BJ (cell line): ENCODE measurements at regions not wholly inside any gene's neighbourhood (a gene's known extent, or its start where the extent isn't known, plus 50 kb on each side); places are given as distances from the start of the nearest gene placed in this dataset.

Experiments used
- CTCF ChIA-PET: fragments of 350-600 bp; formaldehyde crosslinking; extraction: SDS; loops from one replicate; lab custom pipeline; 2021; ENCODE audit warnings: antibody characterized with exemption, inconsistent platforms; lab: Yijun Ruan, JAX
- POLR2A ChIA-PET: fragments of 300-600 bp; sonication (Branson Sonifier 250); formaldehyde crosslinking; extraction: SDS; loops from one replicate; lab custom pipeline; 2021; ENCODE audit warnings: antibody characterized with exemption; lab: Charles Lee
- DNase-seq: peaks from one replicate; pipeline ENCODE4 v3.0.0-alpha.2; 2011; ENCODE audit warnings: low read depth
- H3K27me3 ChIP-seq: 2 replicates; pipeline ENCODE4 v1.6.0; 2011; ENCODE audit warnings: low read length; ENCODE audit not compliant: control insufficient read depth, insufficient read depth
- H3K36me3 ChIP-seq: 2 replicates; pipeline ENCODE4 v1.5.1; 2011; ENCODE audit warnings: low read length; ENCODE audit not compliant: control insufficient read depth, insufficient read depth
- H3K4me3 ChIP-seq: 2 replicates; pipeline ENCODE4 v1.5.1; 2011; ENCODE audit warnings: low read depth, mild to moderate bottlenecking, control low read depth, low read length
- CTCF ChIP-seq: IDR thresholded peaks from 2 replicates; pipeline ENCODE4 v1.5.1; 2011; ENCODE audit warnings: low read depth, mild to moderate bottlenecking, control low read depth, inconsistent platforms, low read length, moderate library complexity; ENCODE audit not compliant: insufficient read depth

- ChIA-PET CTCF (no interaction called here), POLR2A (no interaction called here)
- TF ChIP-seq CTCF, result no peak
- Histone ChIP-seq H3K4me3 (no peak overlapping the region), H3K36me3 (no peaks in the 10 kb centered on the region), H3K27me3 (peaks cover 16% of the 10 kb centered on the region)
- DNase-seq, result no peak
Measured at GRCh38 chr7:27392477-27392876, 149.9 kb downstream of the EVX1 start.

GRCh38 chr7:27394871-27395270 lies 152.3 kb downstream of the EVX1 start:
- peaks cover 13% of the 10 kb centered on the region for H3K27me3 ChIP-seq
- CTCF ChIA-PET, result no interaction called here
- POLR2A ChIA-PET, result no interaction called here
- H3K36me3 ChIP-seq, result no peaks in the 10 kb centered on the region
- no peak for DNase-seq
- TF ChIP-seq CTCF, result no peak
- no peak overlapping the region for H3K4me3 ChIP-seq

GRCh38 chr7:27395626-27396025 lies 153.0 kb downstream of the EVX1 start:
- ChIA-PET POLR2A (no interaction called here), CTCF (no interaction called here)
- TF ChIP-seq CTCF, result no peak
- no peak for DNase-seq
- H3K27me3 ChIP-seq, result peaks cover 13% of the 10 kb centered on the region
- no peak overlapping the region for H3K4me3 ChIP-seq
- H3K36me3 ChIP-seq, result no peaks in the 10 kb centered on the region

- TF ChIP-seq CTCF, result no peak
- no peak for DNase-seq
- ChIA-PET CTCF (interaction anchor here (0.6 kb wide), 1 partner anchor 153 kb away, joined by 3 read pairs; no protein-coding TSS in a partner anchor), POLR2A (no interaction called here)
- Histone ChIP-seq H3K27me3 (peaks cover 13% of the 10 kb centered on the region), H3K36me3 (no peaks in the 10 kb centered on the region), H3K4me3 (no peak overlapping the region)
Measured at GRCh38 chr7:27397503-27397902, 154.9 kb downstream of the EVX1 start.

GRCh38 chr7:27398851-27399250 lies 156.2 kb downstream of the EVX1 start:
- ChIA-PET CTCF (interaction anchor here (0.8 to 1.2 kb wide), 3 partner anchors 11 to 38 kb away, joined by 3 to 4 read pairs (median 3); no protein-coding TSS in a partner anchor), POLR2A (no interaction called here)
- Histone ChIP-seq H3K4me3 (no peak overlapping the region), H3K27me3 (peaks cover 11% of the 10 kb centered on the region), H3K36me3 (no peaks in the 10 kb centered on the region)
- DNase-seq, result no peak
- no peak for TF ChIP-seq CTCF
